ENCODE measurements at regions not wholly inside any gene's neighbourhood (a gene's known extent, or its start where the extent isn't known, plus 50 kb on each side); places are given as distances from the start of the nearest gene placed in this dataset.

DNA sequence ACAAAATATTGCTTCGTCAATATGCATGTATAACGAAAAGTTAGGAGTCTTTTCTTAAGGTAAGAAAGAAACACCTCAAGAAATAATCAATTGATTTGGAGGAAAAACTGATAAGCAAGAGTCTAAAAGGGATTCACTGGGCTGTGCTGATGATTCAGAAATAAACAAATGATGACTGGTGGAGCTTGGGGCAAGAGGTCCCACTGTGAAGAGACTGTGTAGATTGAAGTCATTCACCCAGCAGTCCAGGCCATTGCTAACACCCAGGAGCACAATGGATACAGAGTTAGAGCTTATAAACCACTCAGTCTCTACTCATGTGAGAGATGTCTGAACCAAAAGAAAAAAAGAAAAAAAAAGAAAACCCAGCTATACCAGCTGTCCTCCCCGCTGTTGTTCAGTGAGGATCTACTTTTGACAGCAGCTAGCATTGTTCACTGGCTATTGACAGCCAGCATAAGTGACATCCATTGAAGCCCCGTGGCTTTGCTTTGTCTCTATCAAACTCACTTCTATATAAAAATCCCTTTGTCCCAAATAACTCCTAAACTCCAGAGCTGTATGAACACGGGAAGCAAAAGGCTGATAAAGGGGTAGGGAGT is 255.5 kb downstream of the KCTD12 start:
- TF ChIP-seq, protein P1, sequence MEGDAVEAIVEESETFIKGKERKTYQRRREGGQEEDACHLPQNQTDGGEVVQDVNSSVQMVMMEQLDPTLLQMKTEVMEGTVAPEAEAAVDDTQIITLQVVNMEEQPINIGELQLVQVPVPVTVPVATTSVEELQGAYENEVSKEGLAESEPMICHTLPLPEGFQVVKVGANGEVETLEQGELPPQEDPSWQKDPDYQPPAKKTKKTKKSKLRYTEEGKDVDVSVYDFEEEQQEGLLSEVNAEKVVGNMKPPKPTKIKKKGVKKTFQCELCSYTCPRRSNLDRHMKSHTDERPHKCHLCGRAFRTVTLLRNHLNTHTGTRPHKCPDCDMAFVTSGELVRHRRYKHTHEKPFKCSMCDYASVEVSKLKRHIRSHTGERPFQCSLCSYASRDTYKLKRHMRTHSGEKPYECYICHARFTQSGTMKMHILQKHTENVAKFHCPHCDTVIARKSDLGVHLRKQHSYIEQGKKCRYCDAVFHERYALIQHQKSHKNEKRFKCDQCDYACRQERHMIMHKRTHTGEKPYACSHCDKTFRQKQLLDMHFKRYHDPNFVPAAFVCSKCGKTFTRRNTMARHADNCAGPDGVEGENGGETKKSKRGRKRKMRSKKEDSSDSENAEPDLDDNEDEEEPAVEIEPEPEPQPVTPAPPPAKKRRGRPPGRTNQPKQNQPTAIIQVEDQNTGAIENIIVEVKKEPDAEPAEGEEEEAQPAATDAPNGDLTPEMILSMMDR (conservative IDR thresholded peaks at IDR 0.05): no peak
- TF ChIP-seq EZH2 (IDR thresholded peaks at IDR 0.05; ENCODE audit: low read depth): no peak
